ENCODE measurements at regions not wholly inside any gene's neighbourhood (a gene's known extent, or its start where the extent isn't known, plus 50 kb on each side); places are given as distances from the start of the nearest gene placed in this dataset.
A peak's percentile ranks its signal among the peaks of the same experiment; 100 is the strongest.

DNA sequence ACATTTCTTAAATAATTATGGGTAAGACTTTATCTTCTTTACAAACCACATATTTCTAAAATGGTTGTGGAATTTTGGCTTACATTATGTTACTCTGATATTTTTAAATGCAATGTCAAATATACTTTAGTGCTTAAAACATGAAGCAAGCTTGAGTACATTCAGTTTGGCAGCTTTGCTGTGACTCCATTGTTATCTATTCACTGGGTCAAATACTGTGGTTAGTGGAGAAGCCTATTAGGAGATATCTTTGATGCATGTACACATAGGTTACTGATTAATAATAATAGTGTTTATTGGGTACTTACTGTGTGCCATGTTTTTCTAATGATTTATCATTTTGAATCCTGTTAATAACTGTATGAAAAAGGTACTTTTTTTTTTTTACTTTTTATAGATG lies 520.4 kb upstream of the B3GALT2 start:
- DNase-seq (ENCODE audit: low read depth), result no peak
- no peak for TF ChIP-seq CTCF (IDR thresholded peaks at IDR 0.05; ENCODE audit: low read length, missing control alignments)
- H3K4me3 ChIP-seq (replicated peaks; ENCODE audit: low read depth, low read length), result no peak overlapping the region

DNA sequence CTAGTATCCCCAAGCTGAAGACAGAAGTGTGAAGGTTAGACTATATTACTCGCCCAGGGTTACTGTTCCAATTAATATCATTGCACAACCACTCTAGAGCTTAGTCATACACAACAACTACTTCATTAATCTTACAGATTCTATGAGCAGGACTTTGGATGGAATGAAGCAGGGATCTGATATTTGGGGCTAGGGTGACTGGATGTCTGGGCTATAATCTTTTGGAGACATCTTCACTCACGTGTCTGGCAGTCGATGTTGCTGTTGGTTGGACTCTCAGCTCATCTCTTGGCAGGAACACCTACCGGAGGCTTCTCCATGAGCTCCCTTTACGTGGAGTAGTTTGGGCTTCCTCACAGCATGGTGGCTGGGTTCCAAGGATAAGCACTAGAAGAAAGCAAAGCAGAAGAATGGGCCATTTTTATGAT lies 519.2 kb upstream of the B3GALT2 start:
- TF ChIP-seq CTCF (IDR thresholded peaks at IDR 0.05; ENCODE audit: low read length, missing control alignments), result no peak
- no peak overlapping the region for H3K4me3 ChIP-seq (replicated peaks; ENCODE audit: low read depth, low read length)
- no peak for DNase-seq (ENCODE audit: low read depth)

DNA sequence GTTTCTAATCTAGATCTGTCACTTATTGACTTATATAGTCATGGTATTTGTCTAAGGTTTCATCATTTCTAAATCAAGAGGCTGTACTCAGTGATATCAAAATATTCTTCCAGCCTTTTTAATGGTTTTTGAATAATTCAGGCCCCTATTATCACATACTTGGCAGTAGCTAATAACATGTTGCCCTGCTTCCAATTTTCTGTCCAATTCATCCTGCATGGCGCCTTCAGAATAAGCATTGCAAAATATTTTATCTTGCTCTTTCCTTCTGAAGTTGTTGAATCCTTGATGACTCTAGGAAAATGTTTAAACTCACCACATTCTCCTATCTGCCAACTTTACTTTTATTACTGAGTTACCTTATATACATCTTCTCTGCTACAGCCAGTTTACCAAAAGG lies 517.2 kb upstream of the B3GALT2 start:
- H3K4me3 ChIP-seq (replicated peaks; ENCODE audit: low read depth, low read length), result no peak overlapping the region
- peak; percentile 44 for DNase-seq (ENCODE audit: low read depth)
- no peak for TF ChIP-seq CTCF (IDR thresholded peaks at IDR 0.05; ENCODE audit: low read length, missing control alignments)

GRCh38 chr1:193703121-193703520 lies 516.7 kb upstream of the B3GALT2 start:
- H3K4me3 ChIP-seq (replicated peaks; ENCODE audit: low read depth, low read length), result no peak overlapping the region
- no peak for DNase-seq (ENCODE audit: low read depth)
- no peak for TF ChIP-seq CTCF (IDR thresholded peaks at IDR 0.05; ENCODE audit: low read length, missing control alignments)

DNA sequence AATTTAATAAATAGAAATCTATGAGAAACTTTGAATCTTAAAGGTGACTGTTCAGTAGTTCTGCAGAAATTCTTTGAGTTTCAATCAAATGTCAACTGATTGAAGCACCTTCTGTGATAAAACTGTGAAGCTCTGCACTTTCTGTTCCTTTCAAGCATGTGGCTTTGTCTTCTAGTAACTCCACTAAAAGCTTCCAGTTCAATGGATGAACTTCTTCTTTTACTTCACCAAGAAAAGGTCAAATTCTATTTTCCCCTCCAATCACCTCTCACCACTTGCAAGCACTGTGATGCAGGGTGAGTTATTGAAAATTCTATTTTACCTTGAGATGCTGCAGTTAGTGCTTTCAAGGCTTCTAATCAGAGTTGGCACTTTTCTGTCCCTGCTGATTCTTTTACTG lies 515.3 kb upstream of the B3GALT2 start:
- TF ChIP-seq CTCF (IDR thresholded peaks at IDR 0.05; ENCODE audit: low read length, missing control alignments), result no peak
- no peak overlapping the region for H3K4me3 ChIP-seq (replicated peaks; ENCODE audit: low read depth, low read length)
- no peak for DNase-seq (ENCODE audit: low read depth)

DNA sequence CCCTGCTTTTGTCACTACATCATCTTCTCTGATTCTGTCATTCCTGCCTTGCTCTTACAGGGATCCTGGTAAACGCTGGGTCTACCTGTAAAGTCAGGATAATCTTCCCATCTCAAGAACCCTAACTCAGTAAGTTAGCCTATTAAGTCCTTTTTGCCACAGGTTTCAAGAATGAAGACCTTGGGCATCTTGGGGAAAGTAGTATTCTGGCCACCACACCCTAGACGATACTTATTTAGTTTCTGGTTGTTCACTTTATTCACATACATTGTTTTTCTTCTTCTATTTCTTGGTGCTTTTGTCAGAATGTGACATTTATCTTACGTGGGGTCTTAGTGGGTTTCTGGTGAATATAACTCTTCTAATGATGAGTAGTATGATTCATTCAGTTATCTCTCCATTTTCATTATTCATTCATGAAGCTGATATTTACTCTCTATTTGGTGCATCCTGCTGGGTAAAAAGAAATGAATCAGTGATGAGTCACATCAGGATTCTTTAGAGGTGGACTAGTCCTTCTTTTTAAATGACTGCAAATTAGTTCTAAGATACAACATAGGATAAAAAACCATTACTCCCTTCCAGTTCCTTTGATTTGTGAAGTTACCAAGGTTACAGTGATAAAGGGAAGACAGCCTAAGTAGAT lies 514.4 kb upstream of the B3GALT2 start:
- TF ChIP-seq CTCF (IDR thresholded peaks at IDR 0.05; ENCODE audit: low read length, missing control alignments), result no peak
- DNase-seq (ENCODE audit: low read depth), result peak; percentile 43
- no peak overlapping the region for H3K4me3 ChIP-seq (replicated peaks; ENCODE audit: low read depth, low read length)

DNA sequence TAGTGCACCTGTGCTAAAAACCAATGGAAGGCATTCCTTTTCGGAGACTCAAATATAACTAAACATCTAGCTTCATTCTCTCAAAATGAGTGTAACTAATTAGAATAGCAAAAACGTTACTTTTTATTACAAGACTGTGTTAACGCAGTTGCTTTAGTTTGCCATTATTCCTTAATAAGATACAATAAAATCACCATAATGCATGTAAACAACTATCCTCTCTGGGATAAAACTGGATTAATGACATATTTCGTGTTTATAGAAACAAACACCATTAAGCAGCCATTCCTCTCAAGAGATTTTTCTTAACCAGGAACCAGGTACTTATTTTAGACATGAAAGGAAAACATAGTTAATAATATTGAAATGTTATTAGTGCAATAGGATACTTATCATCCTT lies 512.8 kb upstream of the B3GALT2 start:
- DNase-seq (ENCODE audit: low read depth), result no peak
- H3K4me3 ChIP-seq (replicated peaks; ENCODE audit: low read depth, low read length), result no peak overlapping the region
- TF ChIP-seq CTCF (IDR thresholded peaks at IDR 0.05; ENCODE audit: low read length, missing control alignments), result no peak
